ENCODE measurements at regions not wholly inside any gene's neighbourhood (a gene's known extent, or its start where the extent isn't known, plus 50 kb on each side); places are given as distances from the start of the nearest gene placed in this dataset.
A peak's percentile ranks its signal among the peaks of the same experiment; 100 is the strongest.

GRCh38 chr12:127293507-127294310, 973.3 kb upstream of the TMEM132C start:
- 20 to 100% (median 60%) methylated on average over 1 to 6 of the region's 13 CpGs; no CpG with 5 or more reads in 4 of the 10 experiments for WGBS, 10 experiments
- peak in 5 of 8 experiments; percentile 61 to 99 (median 99) for ATAC-seq (replicated peaks in 6 of 8)
- Histone ChIP-seq H3K27ac (no peak overlapping the region), H3K4me3 (no peak overlapping the region), H3K4me1 (replicated peaks in 1 of 2) (no peaks in the 10 kb centered on the region)
- in situ Hi-C loops (cut with MboI; ENCODE audit: low pct_unique_long_range_greater_than_20kb in 2 of 9, low sequenced_read_pairs in 9 of 9, unreplicated experiment in 9 of 9), result loop anchor here in 3 of 9 experiments (10.0 to 25.0 kb wide), 2 partner anchors 181 to 189 kb away; no protein-coding TSS in a partner anchor

GRCh38 chr12:127294651-127295210, 972.2 kb upstream of the TMEM132C start:
- WGBS, 10 experiments, result 14 to 100% (median 70%) methylated on average over 1 to 3 of the region's 6 CpGs; no CpG with 5 or more reads in 1 of the 10 experiments
- no peak for ATAC-seq (replicated peaks in 6 of 8)
- H3K27ac ChIP-seq, result no peak overlapping the region
- in situ Hi-C loops (cut with MboI; ENCODE audit: low pct_unique_long_range_greater_than_20kb in 2 of 9, low sequenced_read_pairs in 9 of 9, unreplicated experiment in 9 of 9), result loop anchor here in 3 of 9 experiments (10.0 to 25.0 kb wide), 2 partner anchors 182 to 190 kb away; no protein-coding TSS in a partner anchor
- H3K4me1 ChIP-seq (replicated peaks in 1 of 2), result no peaks in the 10 kb centered on the region
- no peak overlapping the region for H3K4me3 ChIP-seq

GRCh38 chr12:127295630-127296029, 971.3 kb upstream of the TMEM132C start:
- no peaks in the 10 kb centered on the region for H3K4me1 ChIP-seq (replicated peaks in 1 of 2)
- no peak for ATAC-seq (replicated peaks in 6 of 8)
- 15 to 100% (median 100%) methylated on average over 1 to 2 of the region's 2 CpGs; no CpG with 5 or more reads in 5 of the 10 experiments for WGBS, 10 experiments
- H3K27ac ChIP-seq, result no peak overlapping the region
- in situ Hi-C loops (cut with MboI; ENCODE audit: low pct_unique_long_range_greater_than_20kb in 2 of 9, low sequenced_read_pairs in 9 of 9, unreplicated experiment in 9 of 9), result loop anchor here in 3 of 9 experiments (10.0 to 25.0 kb wide), 2 partner anchors 183 to 191 kb away; no protein-coding TSS in a partner anchor
- H3K4me3 ChIP-seq, result no peak overlapping the region

GRCh38 chr12:127296591-127296990, 970.4 kb upstream of the TMEM132C start:
- Histone ChIP-seq H3K4me1 (replicated peaks in 1 of 2) (no peaks in the 10 kb centered on the region), H3K4me3 (no peak overlapping the region), H3K27ac (no peak overlapping the region)
- WGBS, 10 experiments, result 50 to 98% (median 75%) methylated on average over 3 to 10 of the region's 10 CpGs; no CpG with 5 or more reads in 1 of the 10 experiments
- in situ Hi-C loops (cut with MboI; ENCODE audit: low pct_unique_long_range_greater_than_20kb in 2 of 9, low sequenced_read_pairs in 9 of 9, unreplicated experiment in 9 of 9), result loop anchor here in 3 of 9 experiments (10.0 to 25.0 kb wide), 2 partner anchors 184 to 192 kb away; no protein-coding TSS in a partner anchor
- ATAC-seq (replicated peaks in 6 of 8), result no peak

GRCh38 chr12:127297327-127297726, 969.6 kb upstream of the TMEM132C start:
- no peak overlapping the region for H3K27ac ChIP-seq

GRCh38 chr12:127300075-127300474, 966.9 kb upstream of the TMEM132C start:
- WGBS, 10 experiments, result 38 to 81% (median 48%) methylated on average over 1 to 4 of the region's 4 CpGs; no CpG with 5 or more reads in 2 of the 10 experiments
- in situ Hi-C loops (cut with MboI; ENCODE audit: low pct_unique_long_range_greater_than_20kb in 2 of 9, low sequenced_read_pairs in 9 of 9, unreplicated experiment in 9 of 9), result no loop called here

More at GRCh38 chr12:127297327-127297726, 969.6 kb upstream of the TMEM132C start:
- 30 to 92% (median 79%) methylated on average over 1 to 3 of the region's 3 CpGs; no CpG with 5 or more reads in 6 of the 10 experiments for WGBS, 10 experiments
- in situ Hi-C loops (cut with MboI; ENCODE audit: low pct_unique_long_range_greater_than_20kb in 2 of 9, low sequenced_read_pairs in 9 of 9, unreplicated experiment in 9 of 9), result loop anchor here in 3 of 9 experiments (10.0 to 25.0 kb wide), 2 partner anchors 185 to 193 kb away; no protein-coding TSS in a partner anchor
- Histone ChIP-seq H3K4me1 (replicated peaks in 1 of 2) (no peaks in the 10 kb centered on the region), H3K4me3 (no peak overlapping the region)
- ATAC-seq (replicated peaks in 6 of 8), result no peak

GRCh38 chr12:127300753-127301152, 966.2 kb upstream of the TMEM132C start:
- no peak overlapping the region for H3K27ac ChIP-seq
- no peaks in the 10 kb centered on the region for H3K4me1 ChIP-seq (replicated peaks in 1 of 2)
- H3K4me3 ChIP-seq, result no peak overlapping the region
- 0 to 84% (median 33%) methylated on average over 1 to 3 of the region's 3 CpGs; no CpG with 5 or more reads in 1 of the 10 experiments for WGBS, 10 experiments
- ATAC-seq (replicated peaks in 6 of 8), result no peak
- in situ Hi-C loops (cut with MboI; ENCODE audit: low pct_unique_long_range_greater_than_20kb in 2 of 9, low sequenced_read_pairs in 9 of 9, unreplicated experiment in 9 of 9), result no loop called here

More at GRCh38 chr12:127300075-127300474, 966.9 kb upstream of the TMEM132C start:
- no peaks in the 10 kb centered on the region for H3K4me1 ChIP-seq (replicated peaks in 1 of 2)
- no peak for ATAC-seq (replicated peaks in 6 of 8)
- H3K4me3 ChIP-seq, result no peak overlapping the region
- H3K27ac ChIP-seq, result no peak overlapping the region

GRCh38 chr12:127301876-127302275, 965.1 kb upstream of the TMEM132C start:
- 29 to 86% (median 67%) methylated on average over 1 of the region's 1 CpG; no CpG with 5 or more reads in 2 of the 10 experiments for WGBS, 10 experiments
- Histone ChIP-seq H3K4me3 (no peak overlapping the region), H3K27ac (no peak overlapping the region), H3K4me1 (replicated peaks in 1 of 2) (no peaks in the 10 kb centered on the region)
- ATAC-seq (replicated peaks in 6 of 8), result no peak
- in situ Hi-C loops (cut with MboI; ENCODE audit: low pct_unique_long_range_greater_than_20kb in 2 of 9, low sequenced_read_pairs in 9 of 9, unreplicated experiment in 9 of 9), result no loop called here

GRCh38 chr12:127304751-127305725, 961.9 kb upstream of the TMEM132C start:
- no peak for ATAC-seq (replicated peaks in 6 of 8)
- no peak overlapping the region for H3K4me3 ChIP-seq
- no peaks in the 10 kb centered on the region for H3K4me1 ChIP-seq (replicated peaks in 1 of 2)
- 32 to 83% (median 70%) methylated on average over 1 to 4 of the region's 8 CpGs; no CpG with 5 or more reads in 3 of the 10 experiments for WGBS, 10 experiments
- in situ Hi-C loops (cut with MboI; ENCODE audit: low pct_unique_long_range_greater_than_20kb in 2 of 9, low sequenced_read_pairs in 9 of 9, unreplicated experiment in 9 of 9), result no loop called here
- no peak overlapping the region for H3K27ac ChIP-seq

GRCh38 chr12:127306604-127307215, 960.3 kb upstream of the TMEM132C start:
- H3K4me1 ChIP-seq (replicated peaks in 1 of 2), result no peaks in the 10 kb centered on the region
- peak in 1 of 8 experiments; percentile 10 for ATAC-seq (replicated peaks in 6 of 8)
- in situ Hi-C loops (cut with MboI; ENCODE audit: low pct_unique_long_range_greater_than_20kb in 2 of 9, low sequenced_read_pairs in 9 of 9, unreplicated experiment in 9 of 9), result no loop called here
- no peak overlapping the region for H3K27ac ChIP-seq
- no peak overlapping the region for H3K4me3 ChIP-seq
- WGBS, 10 experiments, result 8 to 73% (median 25%) methylated on average over 1 to 4 of the region's 4 CpGs; no CpG with 5 or more reads in 1 of the 10 experiments

GRCh38 chr12:127307528-127307927, 959.4 kb upstream of the TMEM132C start:
- H3K4me3 ChIP-seq, result no peak overlapping the region
- in situ Hi-C loops (cut with MboI; ENCODE audit: low pct_unique_long_range_greater_than_20kb in 2 of 9, low sequenced_read_pairs in 9 of 9, unreplicated experiment in 9 of 9), result no loop called here
- 11 to 80% (median 39%) methylated on average over 1 to 6 of the region's 6 CpGs; no CpG with 5 or more reads in 2 of the 10 experiments for WGBS, 10 experiments
- H3K4me1 ChIP-seq (replicated peaks in 1 of 2), result no peaks in the 10 kb centered on the region
- H3K27ac ChIP-seq, result no peak overlapping the region
- peak in 3 of 8 experiments; percentile 26 to 93 (median 64) for ATAC-seq (replicated peaks in 6 of 8)

GRCh38 chr12:127308148-127308547, 958.8 kb upstream of the TMEM132C start:
- ATAC-seq (replicated peaks in 6 of 8), result no peak
- 60 to 100% methylated on average over 1 of the region's 1 CpG; no CpG with 5 or more reads in 8 of the 10 experiments for WGBS, 10 experiments
- Histone ChIP-seq H3K27ac (no peak overlapping the region), H3K4me1 (replicated peaks in 1 of 2) (no peaks in the 10 kb centered on the region), H3K4me3 (no peak overlapping the region)
- in situ Hi-C loops (cut with MboI; ENCODE audit: low pct_unique_long_range_greater_than_20kb in 2 of 9, low sequenced_read_pairs in 9 of 9, unreplicated experiment in 9 of 9), result no loop called here

Measured in motor neuron (in vitro differentiated cells).